ENCODE measurements at regions not wholly inside any gene's neighbourhood (a gene's known extent, or its start where the extent isn't known, plus 50 kb on each side); places are given as distances from the start of the nearest gene placed in this dataset.

- no peak for TF ChIP-seq CTCF (IDR thresholded peaks at IDR 0.05; ENCODE audit: control extremely low read depth, extremely low read depth, low read depth, missing control alignments)
- CTCF ChIA-PET, result interaction anchor here (1.0 to 1.8 kb wide), 2 partner anchors 9 to 126 kb away, joined by 3 read pairs; no protein-coding TSS in a partner anchor
- POLR2A ChIA-PET, result no interaction called here
- no peak for DNase-seq (ENCODE audit: extremely low spot score)
These were observed 1218.5 kb downstream of the SUCLG1 start for GRCh38 chr2:83240611-83241010.

GRCh38 chr2:83238111-83238510 lies 1221.0 kb downstream of the SUCLG1 start:
- CTCF ChIA-PET, result no interaction called here
- no peak for DNase-seq (ENCODE audit: extremely low spot score)
- POLR2A ChIA-PET, result no interaction called here
- TF ChIP-seq CTCF (IDR thresholded peaks at IDR 0.05; ENCODE audit: control extremely low read depth, extremely low read depth, low read depth, missing control alignments), result no peak

GRCh38 chr2:83234246-83234645 lies 1224.8 kb downstream of the SUCLG1 start:
- ChIA-PET POLR2A (no interaction called here), CTCF (no interaction called here)
- DNase-seq (ENCODE audit: extremely low spot score), result no peak
- no peak for TF ChIP-seq CTCF (IDR thresholded peaks at IDR 0.05; ENCODE audit: control extremely low read depth, extremely low read depth, low read depth, missing control alignments)

- no peak for TF ChIP-seq CTCF (IDR thresholded peaks at IDR 0.05; ENCODE audit: control extremely low read depth, extremely low read depth, low read depth, missing control alignments)
These were observed 1225.3 kb downstream of the SUCLG1 start for GRCh38 chr2:83233781-83234180.

GRCh38 chr2:83233326-83233725 lies 1225.8 kb downstream of the SUCLG1 start:
- TF ChIP-seq CTCF (IDR thresholded peaks at IDR 0.05; ENCODE audit: control extremely low read depth, extremely low read depth, low read depth, missing control alignments), result no peak
- ChIA-PET CTCF (interaction anchor here (1.6 kb wide), 1 partner anchor 10 kb away, joined by 6 read pairs; no protein-coding TSS in a partner anchor), POLR2A (no interaction called here)
- DNase-seq (ENCODE audit: extremely low spot score), result no peak

More at GRCh38 chr2:83233781-83234180, 1225.3 kb downstream of the SUCLG1 start:
- no peak for DNase-seq (ENCODE audit: extremely low spot score)
- CTCF ChIA-PET, result interaction anchor here (1.6 kb wide), 1 partner anchor 10 kb away, joined by 6 read pairs; no protein-coding TSS in a partner anchor
- POLR2A ChIA-PET, result no interaction called here

- no peak for DNase-seq (ENCODE audit: extremely low spot score)
- CTCF ChIA-PET, result interaction anchor here (1.3 kb wide), 1 partner anchor 11 kb away, joined by 4 read pairs; no protein-coding TSS in a partner anchor
- POLR2A ChIA-PET, result no interaction called here
- TF ChIP-seq CTCF (IDR thresholded peaks at IDR 0.05; ENCODE audit: control extremely low read depth, extremely low read depth, low read depth, missing control alignments), result no peak
These were observed 1229.6 kb downstream of the SUCLG1 start for GRCh38 chr2:83229443-83229842.
